ENCODE measurements at regions not wholly inside any gene's neighbourhood (a gene's known extent, or its start where the extent isn't known, plus 50 kb on each side); places are given as distances from the start of the nearest gene placed in this dataset.

GRCh38 chr12:131211340-131211938, 257.7 kb downstream of the ADGRD1 start:
- TF ChIP-seq POLR2A (IDR thresholded peaks at IDR 0.05) (no peak), CTCF (IDR thresholded peaks at IDR 0.05) (no peak)

Measured in uterus (tissue), 2 donors.